Mesendoderm (in vitro differentiated cells): ENCODE measurements at regions not wholly inside any gene's neighbourhood (a gene's known extent, or its start where the extent isn't known, plus 50 kb on each side); places are given as distances from the start of the nearest gene placed in this dataset.

Experiments used
- DNase-seq: peaks from one replicate; pipeline ENCODE4 v3.0.0; 2013
- H2AK5ac ChIP-seq: 2 replicates; pipeline ENCODE4 v1.6.1; 2013; ENCODE audit warnings: low read length, inconsistent platforms
- H2BK120ac ChIP-seq: 2 replicates; pipeline ENCODE4 v1.6.1; 2013; ENCODE audit warnings: low read depth, mild to moderate bottlenecking, low read length, moderate library complexity, mixed read lengths
- H2BK15ac ChIP-seq: replicated peaks from 2 replicates; pipeline ENCODE4 v1.6.1; 2013; ENCODE audit warnings: low read depth, mild to moderate bottlenecking, moderate library complexity
- H2BK5ac ChIP-seq: 2 replicates; pipeline ENCODE4 v1.6.1; 2013; ENCODE audit warnings: low read length, inconsistent platforms
- H3K18ac ChIP-seq: 2 replicates; pipeline ENCODE4 v1.6.1; 2013; ENCODE audit warnings: mild to moderate bottlenecking, low read length, mixed read lengths
- H3K23ac ChIP-seq: one replicate; pipeline ENCODE4 v1.6.1; 2013; ENCODE audit warnings: low read length
- H3K27ac ChIP-seq: 2 replicates; pipeline ENCODE4 v1.5.1; 2013; ENCODE audit warnings: low read depth, mild to moderate bottlenecking, inconsistent platforms, low read length, moderate library complexity
- H3K27me3 ChIP-seq: 2 replicates; pipeline ENCODE4 v1.6.1; 2013; ENCODE audit warnings: low read length, control low read depth, mild to moderate bottlenecking, inconsistent platforms; ENCODE audit not compliant: insufficient read depth, poor library complexity
- H3K36me3 ChIP-seq: 2 replicates; pipeline ENCODE4 v1.6.1; 2013; ENCODE audit warnings: low read length, inconsistent platforms; ENCODE audit not compliant: control insufficient read depth, insufficient read depth
- H3K4ac ChIP-seq: one replicate; pipeline ENCODE4 v1.6.1; 2013; ENCODE audit warnings: low read depth, mild to moderate bottlenecking, low read length, moderate library complexity
- H3K4me1 ChIP-seq: 2 replicates; pipeline ENCODE4 v1.6.1; 2013; ENCODE audit warnings: low read depth, low read length, inconsistent platforms; ENCODE audit not compliant: control insufficient read depth
- H3K4me2 ChIP-seq: 2 replicates; pipeline ENCODE4 v1.6.1; 2013; ENCODE audit warnings: low read length
- H3K4me3 ChIP-seq: 2 replicates; pipeline ENCODE4 v1.5.1; 2013; ENCODE audit warnings: mild to moderate bottlenecking, low read length
- H3K56ac ChIP-seq: one replicate; pipeline ENCODE4 v1.6.1; 2013; ENCODE audit warnings: low read length
- H3K79me1 ChIP-seq: 2 replicates; pipeline ENCODE4 v1.6.1; 2013; ENCODE audit warnings: low read length, inconsistent platforms
- H3K79me2 ChIP-seq: 2 replicates; pipeline ENCODE4 v1.6.1; 2013; ENCODE audit warnings: mild to moderate bottlenecking, low read length; ENCODE audit not compliant: control insufficient read depth, insufficient read depth
- H3K9ac ChIP-seq: 2 replicates; pipeline ENCODE4 v1.6.1; 2013; ENCODE audit warnings: low read length, inconsistent platforms
- H4K5ac ChIP-seq: one replicate; pipeline ENCODE4 v1.6.1; 2013; ENCODE audit warnings: low read length
- H4K8ac ChIP-seq: one replicate; pipeline ENCODE4 v1.6.1; 2013; ENCODE audit warnings: low read depth, mild to moderate bottlenecking, control low read depth, low read length, moderate library complexity
- WGBS: extraction: QIAGEN DNeasy Blood & Tissue Kit; methylation state at CpG from one replicate; pipeline ENCODE4 v1.1.7; 2013; ENCODE audit warnings: low lambda C conversion rate, missing lambda C conversion rate; ENCODE audit not compliant: insufficient coverage; ENCODE audit errors: extremely low coverage; 5-methylcytosine and 5-hydroxymethylcytosine counted together

- Histone ChIP-seq H3K27ac (no peak overlapping the region), H2BK5ac (no peak overlapping the region), H3K27me3 (no peaks in the 10 kb centered on the region), H3K36me3 (no peaks in the 10 kb centered on the region), H3K23ac (no peak overlapping the region), H2BK15ac (no peak overlapping the region), H3K4me3 (no peak overlapping the region), H2BK120ac (no peak overlapping the region), H4K8ac (no peak overlapping the region), H3K4me1 (no peaks in the 10 kb centered on the region), H4K5ac (no peak overlapping the region), H2AK5ac (no peak overlapping the region), H3K56ac (no peak overlapping the region), H3K4ac (no peak overlapping the region), H3K79me2 (no peaks in the 10 kb centered on the region), H3K18ac (no peak overlapping the region), H3K4me2 (no peak overlapping the region), H3K79me1 (no peaks in the 10 kb centered on the region), H3K9ac (no peak overlapping the region)
- WGBS = no CpG with 5 or more reads among the region's 1 CpG
- no peak for DNase-seq
Observed at GRCh38 chr9:2907411-2907810, 63.5 kb upstream of the PUM3 start.

DNA sequence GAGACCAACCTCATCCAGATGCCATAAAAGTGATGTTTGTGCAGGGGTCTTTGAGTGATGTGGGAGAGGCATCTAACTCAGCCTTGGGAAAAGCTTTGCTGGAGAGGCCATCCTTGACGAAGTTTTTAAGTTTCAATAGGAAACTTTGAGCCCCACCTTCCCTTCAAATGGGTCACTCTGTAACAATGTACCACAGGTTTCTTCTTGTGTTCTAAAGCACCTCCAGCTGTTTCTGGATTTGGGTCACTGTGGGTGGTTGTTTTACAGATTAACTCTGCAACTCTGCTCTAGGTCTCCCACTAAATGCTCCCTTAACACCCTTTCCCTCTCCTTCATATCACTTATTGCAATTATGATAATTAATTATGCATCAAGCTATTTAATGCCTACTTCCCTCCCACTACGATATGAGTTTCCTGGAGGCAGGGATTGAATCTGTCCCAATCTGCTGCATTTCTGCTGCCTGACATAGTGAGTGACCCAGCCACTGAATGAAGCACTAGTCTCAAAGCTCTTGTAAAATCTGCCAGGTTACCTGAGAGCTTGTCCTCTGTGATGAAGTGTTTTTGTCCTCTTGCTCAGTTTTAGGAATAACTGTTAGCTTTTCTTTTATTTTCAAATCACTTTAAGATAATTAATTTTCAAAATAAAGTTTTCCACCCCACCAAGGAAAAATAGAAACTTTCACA, 60.5 kb upstream of the PUM3 start:
- H3K4ac ChIP-seq = no peak overlapping the region
- WGBS = no CpG with 5 or more reads among the region's 2 CpGs
- no peak overlapping the region for H3K18ac ChIP-seq
- no peak for DNase-seq
- no peak overlapping the region for H2BK120ac ChIP-seq
- no peak overlapping the region for H4K8ac ChIP-seq
- H3K4me2 ChIP-seq = no peak overlapping the region
- H2BK5ac ChIP-seq = no peak overlapping the region
- H3K56ac ChIP-seq = no peak overlapping the region
- H3K36me3 ChIP-seq = no peaks in the 10 kb centered on the region
- no peaks in the 10 kb centered on the region for H3K4me1 ChIP-seq
- H3K4me3 ChIP-seq = no peak overlapping the region
- no peaks in the 10 kb centered on the region for H3K27me3 ChIP-seq
- H3K27ac ChIP-seq = no peak overlapping the region
- no peaks in the 10 kb centered on the region for H3K79me2 ChIP-seq
- H2AK5ac ChIP-seq = no peak overlapping the region
- H2BK15ac ChIP-seq = no peak overlapping the region
- H3K79me1 ChIP-seq = no peaks in the 10 kb centered on the region
- H4K5ac ChIP-seq = no peak overlapping the region
- H3K9ac ChIP-seq = no peak overlapping the region
- H3K23ac ChIP-seq = no peak overlapping the region
